GM12873 (cell line): ENCODE measurements at regions not wholly inside any gene's neighbourhood (a gene's known extent, or its start where the extent isn't known, plus 50 kb on each side); places are given as distances from the start of the nearest gene placed in this dataset.

Experiments used
- CTCF ChIP-seq: IDR thresholded peaks from 2 replicates; pipeline ENCODE4 v1.5.1; 2012; ENCODE audit warnings: low read depth, mild to moderate bottlenecking, moderate library complexity, low read length, control low read depth; ENCODE audit not compliant: insufficient read depth; ENCODE audit errors: missing control alignments

- TF ChIP-seq CTCF, result no peak
These were observed 177.9 kb upstream of the SH3BP4 start for GRCh38 chr2:234773764-234774409.

- no peak for TF ChIP-seq CTCF
These were observed 178.7 kb upstream of the SH3BP4 start for GRCh38 chr2:234773129-234773528.

GRCh38 chr2:234772733-234773060 lies 179.1 kb upstream of the SH3BP4 start:
- no peak for TF ChIP-seq CTCF

- no peak for TF ChIP-seq CTCF
These were observed 179.7 kb upstream of the SH3BP4 start for GRCh38 chr2:234771980-234772732.

- no peak for TF ChIP-seq CTCF
These were observed 180.6 kb upstream of the SH3BP4 start for GRCh38 chr2:234771176-234771575.

GRCh38 chr2:234770715-234771141 lies 181.1 kb upstream of the SH3BP4 start:
- TF ChIP-seq CTCF, result no peak

GRCh38 chr2:234770031-234770506 lies 181.7 kb upstream of the SH3BP4 start:
- TF ChIP-seq CTCF, result no peak
